Pons (tissue), 1 donor: ENCODE measurements at regions not wholly inside any gene's neighbourhood (a gene's known extent, or its start where the extent isn't known, plus 50 kb on each side); places are given as distances from the start of the nearest gene placed in this dataset.
"Not testable (repeated sequence)": the region's sequence is repeated elsewhere in the genome, so short reads cannot be mapped to it uniquely, and the experiment has no call there.

Experiments used
- DNase-seq: peaks from one replicate; pipeline ENCODE4 v3.0.0-alpha.2; 2016; ENCODE audit warnings: low spot score

GRCh38 chr20:22070610-22071058 lies 365.2 kb downstream of the PAX1 start:
- no peak for DNase-seq

- no peak for DNase-seq
Measured at GRCh38 chr20:22063753-22064152, 358.3 kb downstream of the PAX1 start.

- no peak for DNase-seq
Measured at GRCh38 chr20:22062874-22063273, 357.4 kb downstream of the PAX1 start.

GRCh38 chr20:22060610-22061009 lies 355.1 kb downstream of the PAX1 start:
- no peak for DNase-seq

GRCh38 chr20:22058746-22059145 lies 353.3 kb downstream of the PAX1 start:
- no peak for DNase-seq

- DNase-seq, result no peak
Measured at GRCh38 chr20:22055981-22056380, 350.5 kb downstream of the PAX1 start.

GRCh38 chr20:22052025-22052650 lies 346.7 kb downstream of the PAX1 start:
- no peak for DNase-seq

- not testable (repeated sequence) for DNase-seq
Measured at GRCh38 chr20:22045956-22046507, 340.6 kb downstream of the PAX1 start.

- no peak for DNase-seq
Measured at GRCh38 chr20:22027423-22027822, 322.0 kb downstream of the PAX1 start.

- DNase-seq, result no peak
Measured at GRCh38 chr20:22020201-22020600, 314.7 kb downstream of the PAX1 start.

- no peak for DNase-seq
Measured at GRCh38 chr20:22008456-22008855, 303.0 kb downstream of the PAX1 start.

GRCh38 chr20:22006306-22006705 lies 300.8 kb downstream of the PAX1 start:
- no peak for DNase-seq

- no peak for DNase-seq
Measured at GRCh38 chr20:22005535-22005934, 300.1 kb downstream of the PAX1 start.

GRCh38 chr20:22004946-22005345 lies 299.5 kb downstream of the PAX1 start:
- DNase-seq, result no peak

GRCh38 chr20:22003680-22004079 lies 298.2 kb downstream of the PAX1 start:
- no peak for DNase-seq

GRCh38 chr20:22001886-22002285 lies 296.4 kb downstream of the PAX1 start:
- no peak for DNase-seq

GRCh38 chr20:21995461-21995860 lies 290.0 kb downstream of the PAX1 start:
- no peak for DNase-seq

GRCh38 chr20:21994203-21994602 lies 288.7 kb downstream of the PAX1 start:
- DNase-seq, result no peak

GRCh38 chr20:21982559-21982958 lies 277.1 kb downstream of the PAX1 start:
- DNase-seq, result no peak

GRCh38 chr20:21981597-21982344 lies 276.3 kb downstream of the PAX1 start:
- DNase-seq, result no peak

GRCh38 chr20:21981179-21981578 lies 275.7 kb downstream of the PAX1 start:
- no peak for DNase-seq

GRCh38 chr20:21971436-21971835 lies 266.0 kb downstream of the PAX1 start:
- DNase-seq, result no peak

- DNase-seq, result no peak
Measured at GRCh38 chr20:21968486-21968885, 263.0 kb downstream of the PAX1 start.
